PC-3 (cell line): ENCODE measurements at regions not wholly inside any gene's neighbourhood (a gene's known extent, or its start where the extent isn't known, plus 50 kb on each side); places are given as distances from the start of the nearest gene placed in this dataset.

ENCODE experiments used
- ATAC-seq: fragments of 200-7000 bp; cut with Tn5 transposase; 2 replicates; pipeline ENCODE4 v1.9.1; 2020; ENCODE audit warnings: mild to moderate bottlenecking, moderate library complexity
- BruUV-seq: library from RNA; stranded (reverse); fragments of 400-500 nt; replicated peaks from 2 replicates; lab custom pipeline; 2021; lab: Mats Ljungman, UMichigan
- CTCF ChIA-PET: fragments of 300-600 bp; sonication (Branson Sonifier 250); formaldehyde crosslinking; loops from one replicate; lab custom pipeline; 2022; ENCODE audit warnings: antibody characterized with exemption; lab: Charles Lee
- POLR2A ChIA-PET: fragments of 300-600 bp; sonication (Branson Sonifier 250); formaldehyde crosslinking; loops from one replicate; lab custom pipeline; 2022; ENCODE audit warnings: antibody characterized with exemption; ENCODE audit not compliant: unreplicated experiment; lab: Charles Lee
- DNase-seq: peaks from one replicate; pipeline ENCODE4 v3.0.0-alpha.2; 2015
- H2AFZ ChIP-seq: fragments of 300-600 bp; sonication (generic); 2 replicates; pipeline ENCODE4 v1.6.0; 2016; ENCODE audit warnings: antibody characterized with exemption, low read length
- H3F3A ChIP-seq: fragments of 300-600 bp; sonication (generic); one replicate; pipeline ENCODE4 v1.6.0; 2017; ENCODE audit warnings: antibody characterized with exemption, low read length, control low read depth, mild to moderate bottlenecking; ENCODE audit not compliant: unreplicated experiment
- H3K27ac ChIP-seq: fragments of 300-600 bp; sonication (generic); 2 replicates; pipeline ENCODE4 v1.5.1; 2016; ENCODE audit warnings: mild to moderate bottlenecking, low read length
- H3K27me3 ChIP-seq: fragments of 300-600 bp; sonication (generic); 2 replicates; pipeline ENCODE4 v1.6.1; 2016; ENCODE audit warnings: low read length, mixed read lengths
- H3K36me3 ChIP-seq: fragments of 300-600 bp; sonication (generic); 2 replicates; pipeline ENCODE4 v1.6.1; 2016; ENCODE audit warnings: low read depth, mixed run types, low read length, mixed read lengths
- H3K4me1 ChIP-seq: fragments of 300-600 bp; sonication (generic); 2 replicates; pipeline ENCODE4 v1.5.1; 2016; ENCODE audit warnings: low read length; ENCODE audit not compliant: insufficient read depth
- H3K4me2 ChIP-seq: fragments of 300-600 bp; sonication (generic); 2 replicates; pipeline ENCODE4 v1.6.0; 2016; ENCODE audit warnings: low read length
- H3K4me3 ChIP-seq: fragments of 300-600 bp; sonication (generic); 2 replicates; pipeline ENCODE4 v1.5.1; 2016; ENCODE audit warnings: mild to moderate bottlenecking, low read length, mixed read lengths
- H3K79me2 ChIP-seq: fragments of 300-600 bp; sonication (generic); 2 replicates; pipeline ENCODE4 v1.6.1; 2017; ENCODE audit warnings: low read length, mixed read lengths
- H3K9ac ChIP-seq: fragments of 300-600 bp; sonication (generic); 2 replicates; pipeline ENCODE4 v1.6.0; 2016; ENCODE audit warnings: mild to moderate bottlenecking, low read length
- H3K9me2 ChIP-seq: fragments of 300-600 bp; sonication (generic); replicated peaks from 2 replicates; pipeline ENCODE4 v1.6.1; 2016; ENCODE audit warnings: mixed run types, low read length, mixed read lengths
- H3K9me3 ChIP-seq: fragments of 300-600 bp; sonication (generic); 2 replicates; pipeline ENCODE4 v1.6.1; 2016; ENCODE audit warnings: low read length, mixed read lengths
- H4K20me1 ChIP-seq: fragments of 300-600 bp; sonication (generic); 2 replicates; pipeline ENCODE4 v1.6.1; 2016; ENCODE audit warnings: low read length, mixed read lengths
- EZH2 ChIP-seq: fragments of 300-600 bp; sonication (generic); IDR thresholded peaks from one replicate; pipeline ENCODE4 v1.6.1; 2017; ENCODE audit warnings: antibody characterized with exemption, mild to moderate bottlenecking, low read length; ENCODE audit not compliant: unreplicated experiment
- EZH2phosphoT487 ChIP-seq: fragments of 300-600 bp; sonication (generic); IDR thresholded peaks from 2 replicates; pipeline ENCODE4 v1.6.1; 2018; ENCODE audit warnings: mild to moderate bottlenecking, antibody characterized with exemption, low read length, borderline replicate concordance
- intact Hi-C: fragments of 100-400 bp; cut with micrococcal nuclease; formaldehyde crosslinking; loops from 2 replicates; pipeline ENCODE4 v1.9.0; 2023
- TF ChIP-seq, protein P1 (sequence below): fragments of 300-600 bp; sonication (generic); conservative IDR thresholded peaks from 2 replicates; pipeline ENCODE4 v1.5.1; 2017; ENCODE audit warnings: antibody characterized with exemption, low read depth, mild to moderate bottlenecking, low read length

- no TSS peak for BruUV-seq
- Histone ChIP-seq H3K4me1 (peaks cover 20% of the 10 kb centered on the region; the same call in 1 of the 2 replicates), H3K79me2 (no peaks in the 10 kb centered on the region), H3K9ac (no peak overlapping the region), H3K4me3 (no peak overlapping the region), H2AFZ (no peak overlapping the region), H3F3A (no peaks in the 10 kb centered on the region), H4K20me1 (no peaks in the 10 kb centered on the region), H3K4me2 (no peak overlapping the region), H3K27me3 (no peaks in the 10 kb centered on the region), H3K27ac (no peak overlapping the region), H3K9me3 (no peaks in the 10 kb centered on the region), H3K9me2 (0 out of 2 replicates have a peak, but pooled peaks cover 3% of the 10 kb centered on the region), H3K36me3 (no peaks in the 10 kb centered on the region)
- no peak for TF ChIP-seq EZH2phosphoT487
- no peak for TF ChIP-seq EZH2
- TF ChIP-seq, protein P1, sequence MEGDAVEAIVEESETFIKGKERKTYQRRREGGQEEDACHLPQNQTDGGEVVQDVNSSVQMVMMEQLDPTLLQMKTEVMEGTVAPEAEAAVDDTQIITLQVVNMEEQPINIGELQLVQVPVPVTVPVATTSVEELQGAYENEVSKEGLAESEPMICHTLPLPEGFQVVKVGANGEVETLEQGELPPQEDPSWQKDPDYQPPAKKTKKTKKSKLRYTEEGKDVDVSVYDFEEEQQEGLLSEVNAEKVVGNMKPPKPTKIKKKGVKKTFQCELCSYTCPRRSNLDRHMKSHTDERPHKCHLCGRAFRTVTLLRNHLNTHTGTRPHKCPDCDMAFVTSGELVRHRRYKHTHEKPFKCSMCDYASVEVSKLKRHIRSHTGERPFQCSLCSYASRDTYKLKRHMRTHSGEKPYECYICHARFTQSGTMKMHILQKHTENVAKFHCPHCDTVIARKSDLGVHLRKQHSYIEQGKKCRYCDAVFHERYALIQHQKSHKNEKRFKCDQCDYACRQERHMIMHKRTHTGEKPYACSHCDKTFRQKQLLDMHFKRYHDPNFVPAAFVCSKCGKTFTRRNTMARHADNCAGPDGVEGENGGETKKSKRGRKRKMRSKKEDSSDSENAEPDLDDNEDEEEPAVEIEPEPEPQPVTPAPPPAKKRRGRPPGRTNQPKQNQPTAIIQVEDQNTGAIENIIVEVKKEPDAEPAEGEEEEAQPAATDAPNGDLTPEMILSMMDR = no peak
- CTCF ChIA-PET = no interaction called here
- DNase-seq (peak; percentile 46), ATAC-seq (peak; percentile 85)
- POLR2A ChIA-PET = interaction anchor here (0.6 kb wide), 1 partner anchor 38 kb away, joined by 9 read pairs; no protein-coding TSS in a partner anchor
- intact Hi-C loops = no loop called here
These were observed 55.3 kb upstream of the NUDT12 start for GRCh38 chr5:103617913-103618312.

DNA sequence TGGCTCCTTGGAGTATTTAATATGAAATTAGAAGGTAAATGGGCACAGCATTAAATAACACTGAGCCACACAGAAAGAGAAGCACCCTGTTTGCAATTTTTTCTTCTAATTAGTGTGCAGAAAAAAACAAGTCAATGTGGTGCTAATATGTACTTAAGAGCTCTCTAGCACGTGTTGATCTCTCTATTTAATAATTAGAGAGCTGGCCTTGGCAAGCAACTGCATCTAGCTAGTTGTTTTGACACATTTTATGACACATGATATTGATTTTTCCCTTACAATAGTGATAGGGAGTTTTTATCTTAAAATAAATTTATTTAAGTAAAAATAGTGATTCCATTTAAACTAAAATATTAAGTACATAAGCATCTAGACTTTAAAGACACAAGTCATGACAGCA, 54.5 kb upstream of the NUDT12 start:
- intact Hi-C loops = no loop called here
- DNase-seq (no peak), ATAC-seq (no peak)
- BruUV-seq = no TSS peak
- ChIA-PET CTCF (no interaction called here), POLR2A (interaction anchor here (0.7 kb wide), 1 partner anchor 170 kb away, joined by 5 read pairs; no protein-coding TSS in a partner anchor)
- no peak overlapping the region for H3K4me2 ChIP-seq
- TF ChIP-seq, protein P1 = no peak
- TF ChIP-seq EZH2phosphoT487 = no peak
- H3K9me3 ChIP-seq = no peaks in the 10 kb centered on the region
- H3K27me3 ChIP-seq = no peaks in the 10 kb centered on the region
- peaks cover 20% of the 10 kb centered on the region; the same call in 1 of the 2 replicates for H3K4me1 ChIP-seq
- no peak overlapping the region for H2AFZ ChIP-seq
- H3F3A ChIP-seq = no peaks in the 10 kb centered on the region
- no peaks in the 10 kb centered on the region for H3K36me3 ChIP-seq
- no peak overlapping the region for H3K4me3 ChIP-seq
- H3K79me2 ChIP-seq = no peaks in the 10 kb centered on the region
- no peak overlapping the region for H3K9ac ChIP-seq
- no peak overlapping the region for H3K27ac ChIP-seq
- no peaks in the 10 kb centered on the region for H3K9me2 ChIP-seq
- no peaks in the 10 kb centered on the region for H4K20me1 ChIP-seq

DNA sequence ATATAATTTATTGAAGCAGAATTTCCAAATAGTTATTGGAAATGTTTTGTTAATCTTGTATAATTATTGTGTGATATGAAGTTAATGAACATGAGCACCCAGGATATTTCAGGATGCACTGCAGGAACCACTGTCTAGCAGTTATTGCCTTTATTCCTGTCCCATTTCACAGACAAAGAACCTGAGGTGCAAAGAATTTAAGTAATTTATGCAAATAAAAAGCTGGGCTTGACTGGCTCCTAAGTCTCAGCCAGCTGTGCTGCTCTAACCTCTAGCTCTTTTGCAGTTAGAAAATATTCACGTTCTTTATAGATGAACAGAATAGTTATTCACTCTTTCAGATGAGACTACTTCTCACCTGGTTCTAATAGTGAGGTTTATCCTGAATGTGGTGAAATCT, 50.0 kb upstream of the NUDT12 start:
- no peak for ATAC-seq
- no peak for DNase-seq
- Histone ChIP-seq H3K27ac (no peak overlapping the region), H3K4me2 (no peak overlapping the region), H3K79me2 (no peaks in the 10 kb centered on the region), H4K20me1 (no peaks in the 10 kb centered on the region), H3K9me3 (no peaks in the 10 kb centered on the region), H3K4me3 (no peak overlapping the region), H3K9me2 (no peaks in the 10 kb centered on the region), H3F3A (no peaks in the 10 kb centered on the region), H3K36me3 (no peaks in the 10 kb centered on the region), H2AFZ (no peak overlapping the region), H3K9ac (no peak overlapping the region), H3K27me3 (no peaks in the 10 kb centered on the region), H3K4me1 (peaks cover 12% of the 10 kb centered on the region; the same call in 1 of the 2 replicates)
- TF ChIP-seq EZH2phosphoT487 (no peak), EZH2 (no peak)
- TF ChIP-seq, protein P1 = no peak
- no TSS peak for BruUV-seq
- ChIA-PET CTCF (no interaction called here), POLR2A (no interaction called here)
- intact Hi-C loops = no loop called here
